Suprapubic skin (tissue), 4 donors: ENCODE measurements at regions not wholly inside any gene's neighbourhood (a gene's known extent, or its start where the extent isn't known, plus 50 kb on each side); places are given as distances from the start of the nearest gene placed in this dataset.

Source experiments
- DNase-seq, 2 donors: peaks; one replicate each; pipeline ENCODE4 v3.0.0-alpha.2; 2019; ENCODE audit warnings: low spot score in 2 of 2
- H3K27ac ChIP-seq: fragments of 200-600 bp; sonication (generic); one replicate; pipeline ENCODE4 v1.5.1; 2019
- H3K27me3 ChIP-seq: fragments of 200-600 bp; sonication (generic); one replicate; pipeline ENCODE4 v1.5.1; 2019
- H3K36me3 ChIP-seq: fragments of 200-600 bp; sonication (generic); one replicate; pipeline ENCODE4 v1.5.1; 2019
- H3K4me1 ChIP-seq: fragments of 200-600 bp; sonication (generic); one replicate; pipeline ENCODE4 v1.5.1; 2019
- H3K4me3 ChIP-seq: fragments of 200-600 bp; sonication (generic); one replicate; pipeline ENCODE4 v1.5.1; 2019; ENCODE audit warnings: mild to moderate bottlenecking
- H3K9me3 ChIP-seq: fragments of 200-600 bp; sonication (generic); one replicate; pipeline ENCODE4 v1.5.1; 2019
- EP300 ChIP-seq: sonication (generic); formaldehyde crosslinking; IDR thresholded peaks from one replicate; pipeline ENCODE4 v1.6.1; 2017; ENCODE audit warnings: antibody characterized with exemption
- POLR2A ChIP-seq, 2 donors: fragments of 450-650 bp; IDR thresholded peaks; one replicate each; pipeline ENCODE4 v1.6.1; 2017; ENCODE audit warnings: antibody characterized with exemption in 2 of 2, mild to moderate bottlenecking in 2 of 2, moderate library complexity in 2 of 2
- POLR2AphosphoS5 ChIP-seq, 3 donors: sonication (generic); formaldehyde crosslinking; IDR thresholded peaks; one replicate each; pipeline ENCODE4 v1.6.1; 2017; ENCODE audit warnings: antibody characterized with exemption in 3 of 3
- WGBS: methylation state at CpG from one replicate; pipeline ENCODE4 v1.1.5; 2018; 5-methylcytosine and 5-hydroxymethylcytosine counted together
- TF ChIP-seq, protein P1 (sequence below), 2 donors: fragments of 200-600 bp in 1 of 2; fragments of 450-650 bp in 1 of 2; sonication (generic) in 1 of 2; IDR thresholded peaks; one replicate each; pipeline ENCODE4 v1.5.1; 2016 to 2019; ENCODE audit warnings: antibody characterized with exemption in 2 of 2, mild to moderate bottlenecking in 1 of 2, moderate library complexity in 1 of 2

- no peak overlapping the region for H3K4me3 ChIP-seq
- peaks cover 3% of the 10 kb centered on the region for H3K27me3 ChIP-seq
- no peaks in the 10 kb centered on the region for H3K9me3 ChIP-seq
- no peak for DNase-seq
- no peak overlapping the region for H3K27ac ChIP-seq
- 97% methylated on average over 2 of the region's 2 CpGs for WGBS
- no peaks in the 10 kb centered on the region for H3K36me3 ChIP-seq
- TF ChIP-seq POLR2AphosphoS5 (IDR thresholded peaks at IDR 0.05), result no peak
- TF ChIP-seq POLR2A (IDR thresholded peaks at IDR 0.05), result no peak
- TF ChIP-seq EP300, result no peak
- TF ChIP-seq, protein P1, sequence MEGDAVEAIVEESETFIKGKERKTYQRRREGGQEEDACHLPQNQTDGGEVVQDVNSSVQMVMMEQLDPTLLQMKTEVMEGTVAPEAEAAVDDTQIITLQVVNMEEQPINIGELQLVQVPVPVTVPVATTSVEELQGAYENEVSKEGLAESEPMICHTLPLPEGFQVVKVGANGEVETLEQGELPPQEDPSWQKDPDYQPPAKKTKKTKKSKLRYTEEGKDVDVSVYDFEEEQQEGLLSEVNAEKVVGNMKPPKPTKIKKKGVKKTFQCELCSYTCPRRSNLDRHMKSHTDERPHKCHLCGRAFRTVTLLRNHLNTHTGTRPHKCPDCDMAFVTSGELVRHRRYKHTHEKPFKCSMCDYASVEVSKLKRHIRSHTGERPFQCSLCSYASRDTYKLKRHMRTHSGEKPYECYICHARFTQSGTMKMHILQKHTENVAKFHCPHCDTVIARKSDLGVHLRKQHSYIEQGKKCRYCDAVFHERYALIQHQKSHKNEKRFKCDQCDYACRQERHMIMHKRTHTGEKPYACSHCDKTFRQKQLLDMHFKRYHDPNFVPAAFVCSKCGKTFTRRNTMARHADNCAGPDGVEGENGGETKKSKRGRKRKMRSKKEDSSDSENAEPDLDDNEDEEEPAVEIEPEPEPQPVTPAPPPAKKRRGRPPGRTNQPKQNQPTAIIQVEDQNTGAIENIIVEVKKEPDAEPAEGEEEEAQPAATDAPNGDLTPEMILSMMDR (IDR thresholded peaks at IDR 0.05), result no peak
- H3K4me1 ChIP-seq, result peaks cover 4% of the 10 kb centered on the region
Observed at GRCh38 chr2:15804691-15805090, 135.7 kb upstream of the MYCN start.

- no peaks in the 10 kb centered on the region for H3K9me3 ChIP-seq
Observed at GRCh38 chr2:15805206-15805605, 135.1 kb upstream of the MYCN start.

GRCh38 chr2:15805772-15806171, 134.6 kb upstream of the MYCN start:
- Histone ChIP-seq H3K9me3 (no peaks in the 10 kb centered on the region), H3K4me1 (peaks cover 4% of the 10 kb centered on the region), H3K27me3 (peaks cover 3% of the 10 kb centered on the region), H3K4me3 (no peak overlapping the region), H3K36me3 (no peaks in the 10 kb centered on the region), H3K27ac (no peak overlapping the region)
- no peak for DNase-seq
- TF ChIP-seq EP300 (no peak), POLR2A (IDR thresholded peaks at IDR 0.05) (no peak), POLR2AphosphoS5 (IDR thresholded peaks at IDR 0.05) (no peak)
- TF ChIP-seq, protein P1 (IDR thresholded peaks at IDR 0.05), result no peak
- 90% methylated on average over 4 of the region's 4 CpGs for WGBS

More at GRCh38 chr2:15805206-15805605, 135.1 kb upstream of the MYCN start:
- Histone ChIP-seq H3K27me3 (peaks cover 3% of the 10 kb centered on the region), H3K4me3 (no peak overlapping the region), H3K36me3 (no peaks in the 10 kb centered on the region), H3K27ac (no peak overlapping the region), H3K4me1 (peaks cover 4% of the 10 kb centered on the region)
- WGBS, result 91% methylated on average over 2 of the region's 2 CpGs
- TF ChIP-seq, protein P1 (IDR thresholded peaks at IDR 0.05), result no peak
- TF ChIP-seq POLR2A (IDR thresholded peaks at IDR 0.05) (no peak), POLR2AphosphoS5 (IDR thresholded peaks at IDR 0.05) (no peak), EP300 (no peak)
- DNase-seq, result no peak

- H3K36me3 ChIP-seq, result no peaks in the 10 kb centered on the region
- no peaks in the 10 kb centered on the region for H3K27me3 ChIP-seq
- DNase-seq, result no peak
- H3K9me3 ChIP-seq, result no peaks in the 10 kb centered on the region
- H3K27ac ChIP-seq, result no peak overlapping the region
- 96% methylated on average over 8 of the region's 9 CpGs for WGBS
- H3K4me1 ChIP-seq, result peaks cover 4% of the 10 kb centered on the region
- TF ChIP-seq POLR2A (IDR thresholded peaks at IDR 0.05) (no peak), POLR2AphosphoS5 (IDR thresholded peaks at IDR 0.05) (no peak), EP300 (no peak)
- TF ChIP-seq, protein P1 (IDR thresholded peaks at IDR 0.05), result no peak
- H3K4me3 ChIP-seq, result no peak overlapping the region
Observed at GRCh38 chr2:15806801-15807417, 133.4 kb upstream of the MYCN start.

DNA sequence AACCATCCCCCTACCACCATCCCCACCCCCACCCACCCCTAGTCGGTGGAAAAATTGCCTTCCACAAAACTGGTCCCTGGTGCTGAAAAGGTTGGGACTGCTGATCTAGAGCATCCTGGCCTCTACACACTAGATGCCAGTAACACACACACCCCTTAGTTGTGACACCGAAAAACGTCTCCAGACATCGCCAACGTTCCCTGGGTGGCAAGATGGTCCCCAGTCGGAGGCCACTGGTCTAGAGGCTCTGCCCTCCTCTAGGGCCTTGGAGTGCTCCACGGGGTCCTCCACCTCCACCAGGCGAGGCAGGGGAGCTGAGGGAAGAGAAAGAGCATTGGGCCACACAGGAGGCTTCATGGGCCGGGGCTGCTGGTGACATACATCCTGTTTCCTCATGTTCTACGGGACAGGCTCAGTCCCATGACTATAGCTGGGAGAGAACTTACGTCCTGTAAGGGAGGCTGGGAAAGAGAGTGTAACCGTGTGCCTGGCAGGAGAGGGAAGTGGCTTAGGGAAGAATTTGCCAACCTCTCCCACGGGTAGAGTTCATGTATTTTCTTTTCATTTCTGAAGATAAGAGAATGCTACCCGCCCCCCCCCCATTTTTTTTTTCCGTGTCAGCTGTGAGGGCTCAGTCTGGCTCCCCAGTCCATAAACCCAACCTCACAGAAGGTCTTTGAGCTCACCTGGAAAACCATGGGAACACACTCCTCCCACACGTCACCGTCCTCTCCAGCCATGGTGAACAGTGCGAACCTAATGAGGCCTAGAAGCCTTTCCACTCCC, 132.7 kb upstream of the MYCN start:
- TF ChIP-seq POLR2A (IDR thresholded peaks at IDR 0.05), result no peak
- TF ChIP-seq EP300, result no peak
- TF ChIP-seq, protein P1 (IDR thresholded peaks at IDR 0.05), result no peak
- no peak for TF ChIP-seq POLR2AphosphoS5 (IDR thresholded peaks at IDR 0.05)
- H3K4me3 ChIP-seq, result no peak overlapping the region
- H3K27me3 ChIP-seq, result no peaks in the 10 kb centered on the region

More for the DNA sequence above, 132.7 kb upstream of the MYCN start:
- H3K27ac ChIP-seq, result no peak overlapping the region
- 83% methylated on average over 16 of the region's 18 CpGs for WGBS
- no peaks in the 10 kb centered on the region for H3K36me3 ChIP-seq
- DNase-seq, result no peak
- H3K9me3 ChIP-seq, result no peaks in the 10 kb centered on the region
- H3K4me1 ChIP-seq, result peaks cover 4% of the 10 kb centered on the region
